ENCODE measurements at regions not wholly inside any gene's neighbourhood (a gene's known extent, or its start where the extent isn't known, plus 50 kb on each side); places are given as distances from the start of the nearest gene placed in this dataset.

DNA sequence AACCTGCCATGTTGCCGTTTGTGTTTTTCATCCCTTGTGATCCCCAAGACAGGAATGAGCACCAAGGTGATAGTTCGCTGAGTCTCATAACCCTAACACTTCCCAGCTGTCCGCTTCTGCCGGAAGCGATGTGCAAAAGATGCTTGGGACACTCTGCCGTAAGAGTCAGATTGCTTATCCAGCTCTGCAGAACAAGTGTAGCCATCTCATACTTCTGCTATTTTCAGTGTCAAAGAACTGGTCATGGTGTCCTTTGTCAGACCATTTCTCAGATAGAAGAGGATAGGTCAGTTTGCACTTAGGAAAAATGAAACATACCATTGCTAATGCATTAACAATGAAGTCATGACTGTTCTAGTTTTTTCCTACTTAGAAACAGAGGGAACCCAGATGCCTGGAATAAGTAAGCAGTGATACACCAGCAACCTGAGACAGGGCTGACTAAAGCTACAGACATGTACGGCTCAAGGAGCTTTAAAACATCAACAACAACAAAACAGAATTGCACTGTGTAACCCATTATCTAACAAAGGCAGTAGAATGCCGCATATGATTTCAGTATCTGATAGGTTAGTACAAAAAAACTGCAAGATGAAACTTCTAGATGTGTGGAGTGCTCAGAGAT is 134.0 kb upstream of the IL12A start:
- DNase-seq: peak; percentile 90

DNA sequence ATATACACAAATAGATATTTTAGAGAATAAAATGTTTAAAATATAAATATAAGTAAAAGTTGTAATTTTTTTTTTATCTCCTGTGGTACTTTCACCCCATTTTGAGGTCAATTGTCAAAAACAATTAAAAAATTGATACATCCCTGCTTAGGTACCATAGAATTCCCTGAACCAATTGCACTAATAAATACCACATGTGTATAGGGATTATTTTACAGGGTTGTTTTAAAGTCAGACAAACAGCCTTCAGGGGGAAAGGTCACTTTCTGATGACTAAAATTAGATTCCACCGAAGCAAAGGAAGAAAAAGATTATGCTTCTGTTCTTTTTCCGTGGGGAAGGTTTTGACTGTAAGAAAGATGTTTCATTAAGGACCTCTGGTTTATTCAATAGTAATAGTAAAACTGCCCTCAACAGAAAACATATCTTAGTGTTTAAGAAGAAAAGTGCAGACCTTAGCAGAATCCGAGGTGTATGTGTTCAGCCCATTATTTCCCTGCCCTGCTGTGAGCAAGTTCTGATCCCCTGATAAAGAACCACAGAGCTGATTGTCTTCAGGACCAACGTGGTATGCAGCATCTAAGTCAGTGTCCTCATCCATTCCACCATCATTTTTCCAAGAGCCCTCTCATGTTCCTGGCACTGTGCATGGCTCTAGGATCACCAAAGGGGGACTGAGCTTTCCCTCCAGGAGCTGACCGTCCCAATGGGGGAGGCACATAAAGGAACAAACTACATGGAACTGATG is 132.9 kb upstream of the IL12A start:
- no peak for DNase-seq

DNA sequence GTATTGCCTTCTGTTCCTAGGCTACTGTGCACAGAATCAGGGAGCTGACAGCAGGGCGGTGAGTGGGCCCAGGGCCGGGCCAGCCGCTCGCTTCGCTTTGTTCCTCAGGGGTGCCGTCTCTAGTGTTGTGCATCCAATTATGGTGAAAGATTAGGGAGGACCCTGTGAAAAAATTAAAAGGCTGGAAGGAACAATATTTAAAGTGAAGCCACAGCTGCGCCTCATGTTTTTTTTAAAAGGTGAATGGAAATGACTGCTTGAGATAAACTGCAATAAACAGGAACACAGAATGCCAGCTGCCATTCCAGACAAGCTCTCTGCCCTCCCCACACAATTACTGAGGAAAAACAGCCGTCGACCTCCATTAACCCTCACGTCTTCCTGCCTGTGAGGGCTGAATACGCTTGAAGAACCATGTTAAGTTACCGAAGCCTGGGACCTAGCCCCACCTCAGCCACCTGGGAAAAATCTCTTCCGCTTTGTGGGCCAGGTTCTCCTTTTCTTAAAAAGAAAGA is 132.0 kb upstream of the IL12A start:
- no peak for DNase-seq

DNA sequence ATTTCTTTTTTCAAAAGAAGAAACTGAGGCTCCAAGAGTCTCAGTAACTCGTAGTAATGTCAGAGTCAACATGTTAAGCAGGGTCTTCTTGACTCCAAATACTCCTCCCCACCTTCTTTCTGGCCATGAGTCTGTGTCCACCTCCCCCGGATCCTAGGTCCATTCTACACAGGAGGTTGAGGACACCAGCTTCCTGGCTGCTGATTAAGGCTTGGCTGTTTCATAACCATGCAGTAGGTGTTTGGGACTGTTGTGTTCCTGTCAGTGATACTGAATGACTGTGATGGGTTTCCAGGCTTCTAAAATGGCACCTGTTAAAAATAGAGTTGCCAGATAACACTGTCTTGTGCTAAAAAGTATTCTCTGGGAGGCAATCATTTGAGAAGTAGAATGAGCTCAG is 130.8 kb upstream of the IL12A start:
- no peak for DNase-seq

DNA sequence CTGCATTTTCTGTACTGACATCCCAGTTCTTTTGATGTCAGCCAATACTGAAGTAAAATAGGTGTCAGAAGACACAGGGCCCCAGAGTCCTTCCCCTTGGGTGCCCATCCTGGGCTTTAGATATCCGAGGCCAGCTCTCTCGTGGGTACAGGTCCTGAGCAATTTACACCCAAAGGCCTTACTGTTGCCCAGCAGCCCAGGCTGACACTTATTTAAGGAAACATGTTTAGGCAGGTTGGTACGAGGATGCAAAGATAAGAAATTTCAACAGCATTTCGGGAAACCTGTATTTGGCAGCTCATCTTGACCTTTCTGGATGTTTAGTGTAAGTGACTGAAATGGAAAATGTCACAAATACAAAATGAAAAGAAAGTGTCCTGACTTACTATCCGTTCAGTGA is 130.0 kb upstream of the IL12A start:
- DNase-seq: no peak

DNA sequence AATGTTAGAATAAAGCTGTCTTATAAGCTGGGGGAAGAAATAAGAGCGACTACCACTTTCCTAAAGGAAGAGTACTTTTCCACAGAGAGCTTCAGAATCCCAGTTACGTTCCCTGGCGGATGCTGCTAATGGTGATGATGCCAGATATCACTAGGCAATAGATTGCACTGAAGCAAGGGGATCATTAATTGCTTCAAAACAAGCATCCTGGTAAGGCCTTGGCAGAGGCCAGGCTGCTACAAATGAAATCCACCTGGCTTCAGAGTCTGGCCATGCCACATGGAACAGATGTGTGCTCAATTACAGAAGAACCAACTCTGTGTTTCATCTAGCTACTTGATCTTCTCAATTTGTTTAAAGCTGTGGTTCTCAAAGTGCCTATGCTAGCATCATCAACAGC is 129.2 kb upstream of the IL12A start:
- no peak for DNase-seq

DNA sequence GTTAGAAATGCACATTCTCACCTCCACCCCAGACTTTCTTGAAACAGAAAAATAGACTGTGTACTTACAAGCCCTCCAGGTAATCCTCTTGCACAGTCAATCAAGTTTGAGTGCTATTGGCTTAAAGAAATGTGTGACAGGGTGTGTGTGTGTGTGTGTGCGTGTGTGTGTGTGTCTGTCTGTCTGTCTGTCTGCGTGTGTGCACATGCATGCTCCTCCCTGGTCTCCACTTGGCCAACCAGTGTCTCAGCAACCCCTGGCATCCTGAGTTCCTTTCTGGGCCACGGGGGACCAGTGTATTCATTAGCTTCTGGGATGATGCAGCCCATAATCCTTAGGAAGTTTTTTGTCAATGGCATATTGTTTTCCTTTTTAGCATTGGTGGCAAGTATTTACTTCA is 128.8 kb upstream of the IL12A start:
- DNase-seq: peak; percentile 21

DNA sequence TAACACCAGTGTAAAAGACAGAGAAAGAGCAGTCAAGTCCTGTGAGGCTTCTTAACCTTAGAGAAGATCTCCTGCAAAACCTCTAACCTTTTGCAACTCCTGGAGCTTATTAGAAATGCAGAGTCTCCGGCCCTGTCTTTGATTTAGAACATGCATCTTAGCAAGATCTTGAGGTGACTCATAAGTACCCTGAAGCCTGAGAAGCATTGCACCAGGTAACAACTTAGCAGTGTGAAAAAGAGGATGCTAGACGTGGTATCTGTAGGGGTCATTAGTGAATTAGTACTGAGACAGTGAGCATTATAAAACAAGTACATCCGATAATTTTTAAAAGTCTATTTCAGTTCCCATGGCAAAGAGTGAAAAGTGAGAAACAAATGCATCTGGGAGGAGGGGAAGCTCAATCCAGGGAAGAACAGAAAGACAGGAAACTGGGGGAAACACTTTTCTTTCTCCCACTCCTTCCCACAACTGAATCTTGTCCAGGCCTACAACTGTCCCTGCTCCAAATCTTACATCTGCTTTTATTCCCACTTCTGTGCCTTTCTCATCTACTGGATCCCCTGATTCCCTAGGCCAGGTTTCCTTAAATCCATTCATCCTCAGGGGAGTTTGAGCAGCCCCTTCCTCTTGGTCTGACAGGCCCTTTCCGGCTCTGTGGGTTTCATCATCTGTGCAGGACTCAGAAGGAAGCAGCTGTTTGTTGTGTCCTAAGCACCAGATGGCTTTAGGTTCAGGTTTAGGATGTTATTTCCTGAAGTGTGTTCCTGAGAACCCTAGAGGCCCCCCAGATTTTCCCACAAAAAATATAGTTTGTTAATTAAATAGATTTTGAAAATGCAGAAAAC is 128.1 kb upstream of the IL12A start:
- DNase-seq: no peak

DNA sequence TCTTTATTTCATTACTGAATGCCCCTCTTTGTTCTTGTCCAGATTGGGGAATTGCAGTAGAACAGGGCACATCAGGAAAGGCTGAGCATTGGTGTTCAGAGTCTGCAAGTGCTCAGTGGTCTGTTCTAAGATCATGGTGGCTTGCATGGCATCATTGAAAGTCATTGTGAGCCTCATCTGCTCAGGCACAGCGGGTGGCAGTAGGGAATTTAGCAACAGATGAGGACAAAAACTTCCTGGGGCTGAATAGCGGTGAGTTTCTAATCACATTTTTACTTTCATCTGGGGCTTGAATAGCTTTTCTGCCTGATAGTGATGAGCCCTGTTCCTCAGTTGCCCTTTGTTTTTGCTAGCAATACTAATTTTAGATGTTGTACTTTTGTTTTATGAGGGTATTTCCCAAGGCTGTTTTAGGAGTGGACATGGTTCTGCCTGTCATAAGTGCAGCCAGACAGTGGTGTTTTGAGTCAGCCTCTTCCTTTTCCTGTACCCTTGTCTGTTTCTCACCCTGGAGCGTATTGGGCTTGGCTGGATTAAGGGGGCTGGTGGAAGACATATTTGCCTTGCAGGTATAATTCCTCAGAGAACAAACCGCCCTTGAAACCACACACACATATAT is 127.2 kb upstream of the IL12A start:
- DNase-seq: no peak

DNA sequence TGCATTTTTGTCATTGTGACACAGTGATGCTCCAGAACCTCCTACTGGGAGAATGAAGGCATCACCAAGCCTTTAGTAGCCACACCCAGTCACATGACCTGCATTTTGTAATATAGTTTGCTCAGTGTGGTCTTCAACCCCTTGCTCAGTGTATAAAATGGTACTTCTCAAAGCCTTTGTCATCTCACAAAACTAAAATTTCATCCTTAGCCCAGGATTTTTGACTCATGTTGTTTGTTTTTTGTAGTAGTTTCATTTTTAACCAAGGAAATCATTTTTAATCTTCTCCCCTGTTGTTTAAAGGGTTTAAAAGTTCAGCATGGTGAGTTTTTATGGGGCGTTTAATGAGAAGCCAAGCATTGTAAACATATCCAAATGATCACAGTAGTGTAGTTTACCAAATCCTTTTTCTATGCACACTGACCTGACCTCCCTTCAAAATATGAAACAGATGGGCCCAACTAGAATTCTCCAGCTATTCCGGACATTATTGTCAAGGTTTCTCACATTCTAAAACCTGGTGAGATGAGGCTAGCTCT is 123.5 kb upstream of the IL12A start:
- DNase-seq: peak; percentile 70

DNA sequence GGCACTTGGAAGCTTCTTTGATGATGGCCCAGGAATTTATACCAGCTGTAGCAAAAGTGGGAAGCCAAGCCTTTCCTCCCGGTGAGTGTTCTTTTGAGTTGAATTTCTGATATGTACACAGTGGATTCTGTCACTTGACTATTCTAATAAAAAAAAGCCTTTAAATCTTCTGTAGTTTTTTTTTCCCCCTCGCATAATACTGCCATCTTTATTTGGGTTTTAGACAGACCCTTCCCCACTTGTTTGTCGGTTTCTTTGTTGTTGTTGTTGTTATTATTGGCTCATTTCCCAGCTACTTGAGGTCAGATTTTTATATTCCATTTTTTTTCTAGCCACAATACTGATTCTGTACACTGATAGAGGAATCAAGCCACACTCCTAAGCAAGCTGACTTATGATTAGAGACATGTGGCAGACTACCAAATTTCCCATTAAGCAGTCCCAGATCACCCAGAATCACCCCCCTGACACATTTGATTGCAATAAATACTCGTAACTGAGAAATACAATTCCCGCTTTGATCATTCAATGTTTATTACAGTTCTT is 122.4 kb upstream of the IL12A start:
- DNase-seq: no peak

DNA sequence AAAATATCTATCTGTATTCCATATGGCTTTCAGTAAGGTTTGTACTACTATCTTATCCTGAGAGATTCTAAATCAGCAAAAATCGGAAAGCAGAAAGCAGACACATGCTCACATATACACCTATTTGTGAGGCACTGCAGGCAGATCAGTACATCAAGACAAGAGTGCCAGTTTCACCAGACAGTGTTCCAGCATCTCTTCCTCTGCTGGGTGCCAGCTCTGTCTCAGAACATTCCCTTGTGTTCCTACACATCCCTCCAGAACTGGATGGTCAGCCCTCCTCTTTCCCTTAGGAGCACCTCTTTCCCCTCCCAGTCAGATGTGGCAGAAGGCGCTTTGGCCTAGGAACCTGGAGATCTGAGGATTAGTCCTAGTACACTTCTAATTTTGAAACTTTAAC is 121.3 kb upstream of the IL12A start:
- DNase-seq: no peak

DNA sequence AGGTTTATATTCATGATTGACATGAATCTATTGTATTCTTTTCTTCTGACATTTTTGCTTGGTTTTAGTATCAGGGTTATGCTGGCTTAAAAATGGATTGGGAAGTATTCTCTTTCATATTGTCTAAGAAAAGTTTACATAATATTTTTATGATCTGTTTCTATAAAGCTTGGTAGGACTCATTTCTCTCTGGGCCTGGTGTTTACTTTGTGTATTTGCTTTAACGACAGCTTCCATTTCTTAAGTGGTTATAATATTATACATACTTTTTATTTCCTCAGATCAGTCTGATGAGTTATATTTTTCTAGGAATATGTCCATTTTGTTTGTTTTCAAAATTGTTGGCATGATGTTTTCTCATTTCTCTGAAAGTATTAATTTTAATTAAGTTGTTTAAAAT is 117.9 kb upstream of the IL12A start:
- DNase-seq: no peak

DNA sequence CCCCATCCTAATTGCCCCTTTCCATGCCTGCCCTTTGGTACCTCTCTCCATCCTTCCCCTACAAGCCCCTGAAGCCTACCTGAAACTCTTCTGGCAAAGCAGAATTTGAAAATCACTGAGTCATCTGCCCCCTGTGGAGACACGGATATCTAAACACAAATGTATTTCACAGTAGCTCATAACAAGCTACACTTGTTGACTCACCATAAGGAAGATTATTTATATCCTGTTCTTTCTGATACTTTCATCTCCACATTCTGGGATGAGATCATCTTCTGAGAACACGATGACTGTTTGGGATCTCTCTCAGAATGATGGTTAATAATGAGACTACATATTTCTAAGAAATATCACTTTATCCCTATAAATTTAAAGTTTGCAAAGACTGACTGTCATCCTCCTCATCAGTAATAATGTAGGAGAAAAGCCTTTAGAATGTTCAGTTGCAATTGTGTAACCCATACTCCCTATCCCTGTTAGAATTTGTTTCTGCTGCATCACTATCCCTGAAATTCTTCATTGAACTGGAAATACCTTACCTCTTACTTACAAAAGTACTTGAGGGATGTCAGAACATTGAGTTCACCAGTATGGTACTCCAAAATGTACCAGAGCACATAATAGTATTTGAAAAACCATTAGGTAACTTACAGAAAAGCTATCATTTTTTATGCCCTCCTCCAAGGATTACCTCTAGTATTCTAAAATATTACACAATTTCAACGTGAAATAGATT is 116.1 kb upstream of the IL12A start:
- DNase-seq: peak; percentile 92

DNA sequence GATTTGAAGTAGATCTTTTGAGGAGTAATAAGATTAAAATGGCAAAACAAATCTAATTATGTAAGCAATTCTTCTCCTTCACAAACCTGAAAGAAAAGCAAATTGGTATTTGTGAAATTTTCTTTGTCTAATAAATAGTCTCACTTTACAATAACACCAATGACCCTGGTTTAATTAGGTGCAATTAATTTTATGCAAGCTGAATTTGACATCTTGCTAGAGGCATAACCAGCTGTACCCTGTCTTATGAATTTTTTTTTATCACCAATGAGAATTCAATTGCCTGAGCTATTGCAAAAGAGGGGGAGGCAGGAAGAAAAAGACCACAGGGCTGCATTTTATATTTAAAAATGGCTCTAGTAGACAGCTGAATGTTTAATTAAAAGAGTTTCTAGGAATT is 113.5 kb upstream of the IL12A start:
- DNase-seq: no peak

DNA sequence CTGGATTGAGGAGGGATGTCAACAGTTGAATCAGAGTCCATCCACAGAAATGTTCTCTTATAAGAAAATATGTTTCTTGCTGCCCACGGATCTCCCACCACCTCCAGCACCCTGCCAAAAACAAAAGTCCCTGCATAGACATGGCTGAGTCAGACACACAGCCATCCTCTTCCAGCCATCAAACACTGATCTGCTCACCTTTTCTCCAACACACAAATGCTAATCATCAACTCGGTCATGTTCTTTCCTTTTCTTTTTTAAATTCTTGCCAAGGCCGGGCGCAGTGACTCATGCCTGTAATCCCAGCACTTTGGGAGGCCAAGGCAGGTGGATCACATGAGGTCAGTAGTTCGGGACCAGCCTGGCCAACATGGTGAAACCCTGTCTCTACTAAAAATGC is 110.7 kb upstream of the IL12A start:
- no peak for DNase-seq

DNA sequence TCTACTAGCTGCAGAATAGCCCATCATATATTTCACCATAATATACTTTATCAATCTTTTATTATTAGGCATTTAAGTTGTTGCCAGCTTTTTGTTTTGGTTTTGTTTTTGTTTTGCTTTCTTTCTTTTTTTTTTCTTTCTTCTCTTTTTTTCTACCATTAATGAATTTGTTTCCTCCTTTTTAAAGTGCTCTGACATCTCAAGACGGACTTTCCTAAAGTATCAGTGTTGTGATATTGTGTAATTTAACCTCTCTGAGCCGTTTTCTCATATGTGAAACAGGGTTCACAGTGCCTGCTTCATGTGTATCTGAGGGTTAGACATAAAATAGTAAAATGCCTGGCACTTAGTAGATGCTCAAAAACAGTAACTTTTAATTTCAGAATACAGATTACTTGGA is 109.5 kb upstream of the IL12A start:
- no peak for DNase-seq

DNA sequence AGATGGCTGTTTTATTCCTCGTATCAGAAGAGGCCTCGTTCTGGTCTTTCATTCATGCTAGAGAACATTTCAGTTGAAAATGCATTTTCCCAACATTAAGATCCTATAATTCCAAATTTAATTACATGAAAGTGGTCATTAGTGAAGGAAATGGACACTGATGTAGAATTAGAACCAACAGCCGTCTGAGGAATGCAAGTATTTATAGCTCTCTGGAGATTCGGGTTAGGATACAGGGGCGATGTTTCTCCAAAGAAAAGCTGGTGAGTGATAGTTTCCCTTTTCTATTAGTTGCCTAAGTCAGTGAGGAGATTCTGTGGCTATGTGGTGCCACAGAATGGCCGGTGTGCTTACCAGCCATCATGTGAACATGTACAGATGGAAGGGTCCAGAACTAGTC is 109.0 kb upstream of the IL12A start:
- no peak for DNase-seq

DNA sequence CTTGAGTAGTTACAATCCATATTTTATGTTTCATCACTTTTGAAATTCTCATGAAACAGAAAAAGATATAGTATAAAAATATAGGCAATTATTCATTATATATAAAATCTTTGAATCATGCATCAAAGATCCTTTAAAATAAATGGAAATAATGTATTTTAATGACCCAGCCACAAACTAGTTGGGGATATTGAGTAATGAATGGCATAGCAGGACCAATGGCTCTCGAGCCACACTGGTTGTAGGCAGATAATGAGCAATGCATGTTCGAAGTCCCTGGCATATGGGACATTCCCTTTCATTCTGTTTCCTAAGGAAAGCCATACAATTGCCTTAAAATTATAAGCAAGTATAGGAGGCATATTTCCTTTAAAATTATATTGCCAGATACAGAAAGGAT is 107.4 kb upstream of the IL12A start:
- no peak for DNase-seq

DNA sequence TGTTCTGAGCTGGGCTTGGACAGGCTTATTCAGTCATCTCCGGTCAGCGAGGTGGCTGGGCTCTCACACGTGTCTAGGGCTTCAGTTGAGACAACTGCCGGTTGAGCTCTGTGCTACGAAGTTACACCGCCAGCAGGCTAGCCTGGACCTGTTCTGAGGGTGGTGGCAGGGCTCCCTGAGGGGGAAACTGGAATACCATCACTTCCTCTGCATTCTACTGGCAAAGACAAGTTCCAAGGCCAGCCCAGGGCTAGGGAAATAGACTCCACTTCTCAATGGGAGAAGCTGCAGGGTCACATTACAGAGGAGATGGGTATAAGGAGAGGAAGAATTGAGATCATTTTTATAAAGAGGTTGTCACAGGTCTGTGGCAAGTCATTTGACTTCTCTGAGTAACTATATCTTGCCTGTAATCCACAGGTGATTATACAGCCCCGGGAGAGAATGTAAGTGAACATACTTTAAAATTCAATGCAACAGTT is 106.8 kb upstream of the IL12A start:
- DNase-seq: no peak

DNA sequence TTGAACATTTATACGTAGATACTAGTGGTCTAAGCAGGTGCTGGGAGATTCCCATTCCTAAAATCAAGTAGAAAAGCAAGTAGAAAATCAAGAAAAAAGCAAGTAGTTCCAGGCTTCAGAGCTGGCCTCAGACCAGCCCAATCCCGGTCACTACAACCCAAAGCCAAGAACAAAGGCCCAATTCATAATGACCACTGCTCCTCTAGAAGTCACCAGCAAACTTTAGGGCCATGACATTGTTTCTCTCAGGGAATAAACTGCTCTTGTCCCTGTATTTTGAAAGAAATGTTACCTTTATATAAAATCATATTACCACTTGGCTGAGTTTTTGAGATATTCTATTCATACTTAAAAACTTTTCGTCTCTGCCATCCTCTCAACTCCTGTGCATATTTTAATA is 106.3 kb upstream of the IL12A start:
- no peak for DNase-seq

Measured in fibroblast of skin of scalp (primary cell).